ENCODE measurements at regions not wholly inside any gene's neighbourhood (a gene's known extent, or its start where the extent isn't known, plus 50 kb on each side); places are given as distances from the start of the nearest gene placed in this dataset.

DNA sequence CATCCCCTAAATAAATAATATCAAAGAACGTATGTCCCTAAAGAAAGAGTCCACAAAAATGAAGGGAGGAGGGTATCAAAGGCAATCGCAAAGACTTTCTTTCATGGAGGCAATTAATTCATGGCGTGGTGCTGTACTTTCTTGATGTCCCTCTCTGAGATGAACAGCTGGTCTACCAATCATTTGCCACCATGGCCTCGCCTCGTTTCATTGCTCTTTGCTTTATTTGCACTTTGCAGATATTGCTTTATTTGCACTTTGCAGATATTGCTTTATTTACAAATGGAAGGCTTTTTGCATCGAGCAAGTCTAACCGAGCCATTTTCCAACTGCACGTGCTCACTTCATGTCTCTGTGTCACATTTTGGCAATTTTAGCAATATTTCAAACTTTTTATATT is 104.0 kb upstream of the PTCH1 start:
- BruUV-seq (replicated peaks) = no TSS peak
- H3K36me3 ChIP-seq (ENCODE audit: control insufficient read depth in 2 of 2, insufficient read depth in 2 of 2, low read length in 1 of 2) = no peaks in the 10 kb centered on the region
- no peak overlapping the region for H3K4me2 ChIP-seq (ENCODE audit: control insufficient read depth, insufficient read depth)
- H3K27ac ChIP-seq (ENCODE audit: control insufficient read depth, insufficient read depth) = no peak overlapping the region
- no peak overlapping the region for H3K4me3 ChIP-seq
- DNase-seq (ENCODE audit: low read depth, low spot score) (no peak), FAIRE-seq (no peak), ATAC-seq (no peak)
- H4K20me1 ChIP-seq (ENCODE audit: control insufficient read depth, insufficient read depth) = no peaks in the 10 kb centered on the region
- no peak overlapping the region for H3K9ac ChIP-seq (ENCODE audit: control insufficient read depth, insufficient read depth, low read length)
- TF ChIP-seq STAT1 (conservative IDR thresholded peaks at IDR 0.05) (no peak), SREBF1 (IDR thresholded peaks at IDR 0.05; ENCODE audit: low read length) (no peak), RAD21 (IDR thresholded peaks at IDR 0.05; ENCODE audit: insufficient read depth, low read depth, low read length) (no peak), CEBPB (IDR thresholded peaks at IDR 0.05; ENCODE audit: borderline replicate concordance in 1 of 2, low read depth in 2 of 2, low read length in 2 of 2) (no peak), PAX5 (IDR thresholded peaks at IDR 0.05; ENCODE audit: borderline replicate concordance, low read depth, low read length) (no peak), SMARCA5 (IDR thresholded peaks at IDR 0.05) (no peak)
- TF ChIP-seq, protein P1, sequence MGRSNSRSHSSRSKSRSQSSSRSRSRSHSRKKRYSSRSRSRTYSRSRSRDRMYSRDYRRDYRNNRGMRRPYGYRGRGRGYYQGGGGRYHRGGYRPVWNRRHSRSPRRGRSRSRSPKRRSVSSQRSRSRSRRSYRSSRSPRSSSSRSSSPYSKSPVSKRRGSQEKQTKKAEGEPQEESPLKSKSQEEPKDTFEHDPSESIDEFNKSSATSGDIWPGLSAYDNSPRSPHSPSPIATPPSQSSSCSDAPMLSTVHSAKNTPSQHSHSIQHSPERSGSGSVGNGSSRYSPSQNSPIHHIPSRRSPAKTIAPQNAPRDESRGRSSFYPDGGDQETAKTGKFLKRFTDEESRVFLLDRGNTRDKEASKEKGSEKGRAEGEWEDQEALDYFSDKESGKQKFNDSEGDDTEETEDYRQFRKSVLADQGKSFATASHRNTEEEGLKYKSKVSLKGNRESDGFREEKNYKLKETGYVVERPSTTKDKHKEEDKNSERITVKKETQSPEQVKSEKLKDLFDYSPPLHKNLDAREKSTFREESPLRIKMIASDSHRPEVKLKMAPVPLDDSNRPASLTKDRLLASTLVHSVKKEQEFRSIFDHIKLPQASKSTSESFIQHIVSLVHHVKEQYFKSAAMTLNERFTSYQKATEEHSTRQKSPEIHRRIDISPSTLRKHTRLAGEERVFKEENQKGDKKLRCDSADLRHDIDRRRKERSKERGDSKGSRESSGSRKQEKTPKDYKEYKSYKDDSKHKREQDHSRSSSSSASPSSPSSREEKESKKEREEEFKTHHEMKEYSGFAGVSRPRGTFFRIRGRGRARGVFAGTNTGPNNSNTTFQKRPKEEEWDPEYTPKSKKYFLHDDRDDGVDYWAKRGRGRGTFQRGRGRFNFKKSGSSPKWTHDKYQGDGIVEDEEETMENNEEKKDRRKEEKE (IDR thresholded peaks at IDR 0.05) = no peak
- CTCF ChIA-PET = no interaction called here
- SMC1A ChIA-PET (ENCODE audit: uncharacterized antibody, unreplicated experiment) = no interaction called here
- intact Hi-C loops (cut with micrococcal nuclease; ENCODE audit: unreplicated experiment) = no loop called here
- in situ Hi-C loops (cut with MboI) = no loop called here
- no peaks in the 10 kb centered on the region for H3K9me3 ChIP-seq (replicated peaks; ENCODE audit: control insufficient read depth, insufficient read depth, low read length)
- H2AFZ ChIP-seq (ENCODE audit: control insufficient read depth, low read depth, low read length) = no peak overlapping the region
- POLR2A ChIA-PET = no interaction called here
- peaks cover 0 to 1% of the 10 kb centered on the region in 2 experiments; a peak in 1 of 4 replicates for H3K27me3 ChIP-seq (replicated peaks in 1 of 2; ENCODE audit: control insufficient read depth in 2 of 2, insufficient read depth in 2 of 2, low read length in 1 of 2)
- H3K4me1 ChIP-seq (ENCODE audit: control insufficient read depth, insufficient read depth, low read length) = no peaks in the 10 kb centered on the region
- no peaks in the 10 kb centered on the region for H3K79me2 ChIP-seq (ENCODE audit: control insufficient read depth, insufficient read depth, low read length)
- RAD21 ChIA-PET (ENCODE audit: unreplicated experiment) = no interaction called here
- 38% methylated on average over 8 of the region's 8 CpGs for WGBS (ENCODE audit: insufficient coverage, insufficient replicate concordance, low lambda C conversion rate, missing lambda C conversion rate)
